GM12878 (cell line): ENCODE measurements at regions not wholly inside any gene's neighbourhood (a gene's known extent, or its start where the extent isn't known, plus 50 kb on each side); places are given as distances from the start of the nearest gene placed in this dataset.
"Not testable (repeated sequence)": the region's sequence is repeated elsewhere in the genome, so short reads cannot be mapped to it uniquely, and the experiment has no call there.

Source experiments
- ATAC-seq: fragments of 200-7000 bp; cut with Tn5 transposase; 3 replicates; pipeline ENCODE4 v1.9.1; 2020; ENCODE audit warnings: mild to moderate bottlenecking, moderate library complexity
- BruUV-seq: library from RNA; stranded (reverse); fragments of 400-500 nt; replicated peaks from 2 replicates; lab custom pipeline; 2021; lab: Mats Ljungman, UMichigan
- CTCF ChIA-PET: fragments of 300-600 bp; sonication (Branson Sonifier 250); formaldehyde crosslinking; extraction: SDS; loops from one replicate; lab custom pipeline; 2021; ENCODE audit warnings: inconsistent platforms; lab: Yijun Ruan, JAX
- POLR2A ChIA-PET: fragments of 350-600 bp; formaldehyde crosslinking; extraction: SDS; loops from one replicate; lab custom pipeline; 2021; ENCODE audit warnings: inconsistent platforms; lab: Charles Lee
- RAD21 ChIA-PET: fragments of 300-600 bp; sonication (Branson Sonifier 250); formaldehyde crosslinking; loops from one replicate; lab custom pipeline; 2023; ENCODE audit warnings: antibody characterized with exemption; ENCODE audit not compliant: unreplicated experiment; lab: Charles Lee
- SMC1A ChIA-PET: fragments of 300-600 bp; sonication (Branson Sonifier 250); formaldehyde crosslinking; loops from one replicate; lab custom pipeline; 2023; ENCODE audit not compliant: unreplicated experiment, uncharacterized antibody; lab: Charles Lee
- DNase-seq: peaks from one replicate; pipeline ENCODE4 v3.0.0-alpha.2; 2011; ENCODE audit warnings: low read depth, low spot score
- FAIRE-seq: peaks from 3 replicates; lab custom pipeline; 2011; peaks lifted over from hg19 to GRCh38; lab: Jason Lieb, UNC
- H2AFZ ChIP-seq: 2 replicates; pipeline ENCODE4 v1.6.0; 2011; ENCODE audit warnings: low read depth, low read length, control low read depth; ENCODE audit not compliant: control insufficient read depth
- H3K27ac ChIP-seq: 2 replicates; pipeline ENCODE4 v1.5.1; 2011; ENCODE audit warnings: control low read depth; ENCODE audit not compliant: control insufficient read depth, insufficient read depth
- H3K27me3 ChIP-seq, 2 experiments: replicated peaks in 1 of 2; 2 replicates each; pipeline versions ENCODE4 v1.6.0 to v1.6.1; 2011; ENCODE audit warnings: low read length in 1 of 2; ENCODE audit not compliant: control insufficient read depth in 2 of 2, insufficient read depth in 2 of 2
- H3K36me3 ChIP-seq, 2 experiments: 2 replicates each; pipeline ENCODE4 v1.5.1; 2011; ENCODE audit warnings: low read length in 1 of 2; ENCODE audit not compliant: control insufficient read depth in 2 of 2, insufficient read depth in 2 of 2
- H3K4me1 ChIP-seq: 2 replicates; pipeline ENCODE4 v1.6.1; 2011; ENCODE audit warnings: mild to moderate bottlenecking, low read length, moderate library complexity, mixed read lengths; ENCODE audit not compliant: control insufficient read depth, insufficient read depth
- H3K4me2 ChIP-seq: 2 replicates; pipeline ENCODE4 v1.6.0; 2011; ENCODE audit warnings: control low read depth; ENCODE audit not compliant: control insufficient read depth, insufficient read depth
- H3K4me3 ChIP-seq: fragments of 200-600 bp; sonication (generic); 2 replicates; pipeline ENCODE4 v1.5.1; 2016
- H3K79me2 ChIP-seq: 2 replicates; pipeline ENCODE4 v1.6.0; 2011; ENCODE audit warnings: low read length; ENCODE audit not compliant: control insufficient read depth, insufficient read depth
- H3K9ac ChIP-seq: 2 replicates; pipeline ENCODE4 v1.8.0; 2011; ENCODE audit warnings: low read length, control low read depth, mixed read lengths; ENCODE audit not compliant: control insufficient read depth, insufficient read depth
- H3K9me3 ChIP-seq: replicated peaks from 3 replicates; pipeline ENCODE4 v1.5.1; 2011; ENCODE audit warnings: mild to moderate bottlenecking, low read length; ENCODE audit not compliant: control insufficient read depth, insufficient read depth
- H4K20me1 ChIP-seq: 2 replicates; pipeline ENCODE4 v1.6.0; 2011; ENCODE audit not compliant: control insufficient read depth, insufficient read depth
- ASH2L ChIP-seq: fragments of 300-600, 200-600 bp; sonication (generic); IDR thresholded peaks from 2 replicates; pipeline ENCODE4 v1.6.1; 2017; ENCODE audit warnings: low read depth, mild to moderate bottlenecking, borderline replicate concordance
- CBX5 ChIP-seq: sonication (generic); IDR thresholded peaks from 2 replicates; pipeline ENCODE4 v1.6.1; 2016; ENCODE audit warnings: low read depth, moderate library complexity, mild to moderate bottlenecking, inconsistent platforms
- ESRRA ChIP-seq: IDR thresholded peaks from 2 replicates; pipeline ENCODE4 v1.6.1; 2012; ENCODE audit warnings: mild to moderate bottlenecking, low read length, improper control_type of control experiment
- FOXM1 ChIP-seq: IDR thresholded peaks from 2 replicates; pipeline ENCODE4 v1.6.1; 2012; ENCODE audit warnings: low read depth, mild to moderate bottlenecking, inconsistent platforms, low read length, moderate library complexity
- HCFC1 ChIP-seq: fragments of 150-350 bp; IDR thresholded peaks from 2 replicates; pipeline ENCODE4 v1.6.1; 2014; ENCODE audit warnings: low read length
- HDAC6 ChIP-seq: fragments of 200-600 bp; sonication (generic); IDR thresholded peaks from one replicate; pipeline ENCODE4 v1.8.0; 2017; ENCODE audit warnings: antibody characterized with exemption; ENCODE audit not compliant: unreplicated experiment
- MEF2A ChIP-seq: IDR thresholded peaks from 2 replicates; pipeline ENCODE4 v1.6.1; 2011; ENCODE audit warnings: low read depth, mild to moderate bottlenecking, low read length, moderate library complexity; ENCODE audit not compliant: insufficient read depth
- MEF2B ChIP-seq: fragments of 450-650 bp; IDR thresholded peaks from 2 replicates; pipeline ENCODE4 v1.6.1; 2018; ENCODE audit warnings: mild to moderate bottlenecking, moderate library complexity; ENCODE audit not compliant: partially characterized antibody, poor library complexity, severe bottlenecking
- MTA2 ChIP-seq: fragments of 450-650 bp; IDR thresholded peaks from 2 replicates; pipeline ENCODE4 v1.6.1; 2016; ENCODE audit warnings: low read depth, mild to moderate bottlenecking, moderate library complexity
- NFYA ChIP-seq: IDR thresholded peaks from 2 replicates; pipeline ENCODE4 v1.6.1; 2011; ENCODE audit warnings: low read depth, mild to moderate bottlenecking, low read length, improper control_type of control experiment, borderline replicate concordance
- NFYB ChIP-seq: IDR thresholded peaks from 2 replicates; pipeline ENCODE4 v1.6.1; 2011; ENCODE audit warnings: low read depth, mild to moderate bottlenecking, low read length, improper control_type of control experiment, moderate library complexity; ENCODE audit not compliant: insufficient read depth
- NRF1 ChIP-seq: conservative IDR thresholded peaks from 2 replicates; pipeline ENCODE4 v1.6.1; 2011; ENCODE audit warnings: mild to moderate bottlenecking, low read depth, low read length, improper control_type of control experiment
- PAX5 ChIP-seq: IDR thresholded peaks from 2 replicates; pipeline ENCODE4 v1.6.1; 2011; ENCODE audit warnings: low read depth, low read length, borderline replicate concordance
- SREBF2 ChIP-seq: IDR thresholded peaks from 2 replicates; pipeline ENCODE4 v1.6.1; 2012; ENCODE audit warnings: mild to moderate bottlenecking, low read length
- SUZ12 ChIP-seq: fragments of 200-600 bp; sonication (generic); IDR thresholded peaks from one replicate; pipeline ENCODE4 v1.6.1; 2018; ENCODE audit warnings: antibody characterized with exemption, mild to moderate bottlenecking; ENCODE audit not compliant: unreplicated experiment
- WGBS: methylation state at CpG from one replicate; pipeline ENCODE4 v1.1.6; 2016; ENCODE audit warnings: low lambda C conversion rate; ENCODE audit not compliant: insufficient replicate concordance, insufficient coverage; ENCODE audit errors: missing lambda C conversion rate; 5-methylcytosine and 5-hydroxymethylcytosine counted together
- in situ Hi-C: fragments of 300-500 bp; cut with MboI; formaldehyde crosslinking; loops from 9 replicates; pipeline ENCODE4 v1.14.3; 2018; ENCODE audit warnings: mixed read lengths
- intact Hi-C: fragments of 100-400 bp; cut with micrococcal nuclease; formaldehyde crosslinking; loops from one replicate; pipeline ENCODE4 v1.14.2; 2022; ENCODE audit not compliant: unreplicated experiment
- TF ChIP-seq, protein P1 (sequence below): fragments of 150-350 bp; IDR thresholded peaks from 2 replicates; pipeline ENCODE4 v1.6.1; 2016; ENCODE audit warnings: low read depth, low read length
- TF ChIP-seq, protein P2 (sequence below): IDR thresholded peaks from 2 replicates; pipeline ENCODE4 v1.6.1; 2012; ENCODE audit warnings: low read length, inconsistent platforms

DNA sequence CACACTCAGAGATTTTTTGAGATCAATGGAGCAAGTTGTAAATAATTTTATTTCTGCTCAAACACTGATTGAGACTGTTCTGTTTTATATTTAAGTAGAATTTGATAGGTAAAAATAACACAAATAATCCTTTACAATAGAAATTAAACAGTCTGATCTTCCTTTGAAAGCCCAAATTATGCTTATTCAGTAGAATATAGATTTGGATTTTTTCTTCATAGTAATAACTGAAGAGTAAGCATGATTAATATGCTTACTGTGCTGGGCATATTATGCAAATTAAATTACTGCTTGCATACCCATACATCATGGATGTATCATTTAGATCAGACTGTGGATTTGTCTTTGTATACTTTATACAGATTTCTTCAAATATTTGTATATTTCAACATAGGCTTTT is 121.4 kb downstream of the LEPR start:
- no TSS peak for BruUV-seq
- H3K4me3 ChIP-seq = no peak overlapping the region
- no peak for ATAC-seq
- H3K4me2 ChIP-seq = no peak overlapping the region
- intact Hi-C loops (no loop called here), in situ Hi-C loops (no loop called here)
- H3K9ac ChIP-seq = no peak overlapping the region
- H3K9me3 ChIP-seq = no peaks in the 10 kb centered on the region
- H3K4me1 ChIP-seq = no peaks in the 10 kb centered on the region
- H4K20me1 ChIP-seq = no peaks in the 10 kb centered on the region
- SMC1A ChIA-PET = no interaction called here
- no peak for FAIRE-seq
- no peaks in the 10 kb centered on the region for H3K27me3 ChIP-seq
- no peaks in the 10 kb centered on the region for H3K79me2 ChIP-seq
- no peaks in the 10 kb centered on the region for H3K36me3 ChIP-seq
- no peak for DNase-seq
- TF ChIP-seq, protein P1, sequence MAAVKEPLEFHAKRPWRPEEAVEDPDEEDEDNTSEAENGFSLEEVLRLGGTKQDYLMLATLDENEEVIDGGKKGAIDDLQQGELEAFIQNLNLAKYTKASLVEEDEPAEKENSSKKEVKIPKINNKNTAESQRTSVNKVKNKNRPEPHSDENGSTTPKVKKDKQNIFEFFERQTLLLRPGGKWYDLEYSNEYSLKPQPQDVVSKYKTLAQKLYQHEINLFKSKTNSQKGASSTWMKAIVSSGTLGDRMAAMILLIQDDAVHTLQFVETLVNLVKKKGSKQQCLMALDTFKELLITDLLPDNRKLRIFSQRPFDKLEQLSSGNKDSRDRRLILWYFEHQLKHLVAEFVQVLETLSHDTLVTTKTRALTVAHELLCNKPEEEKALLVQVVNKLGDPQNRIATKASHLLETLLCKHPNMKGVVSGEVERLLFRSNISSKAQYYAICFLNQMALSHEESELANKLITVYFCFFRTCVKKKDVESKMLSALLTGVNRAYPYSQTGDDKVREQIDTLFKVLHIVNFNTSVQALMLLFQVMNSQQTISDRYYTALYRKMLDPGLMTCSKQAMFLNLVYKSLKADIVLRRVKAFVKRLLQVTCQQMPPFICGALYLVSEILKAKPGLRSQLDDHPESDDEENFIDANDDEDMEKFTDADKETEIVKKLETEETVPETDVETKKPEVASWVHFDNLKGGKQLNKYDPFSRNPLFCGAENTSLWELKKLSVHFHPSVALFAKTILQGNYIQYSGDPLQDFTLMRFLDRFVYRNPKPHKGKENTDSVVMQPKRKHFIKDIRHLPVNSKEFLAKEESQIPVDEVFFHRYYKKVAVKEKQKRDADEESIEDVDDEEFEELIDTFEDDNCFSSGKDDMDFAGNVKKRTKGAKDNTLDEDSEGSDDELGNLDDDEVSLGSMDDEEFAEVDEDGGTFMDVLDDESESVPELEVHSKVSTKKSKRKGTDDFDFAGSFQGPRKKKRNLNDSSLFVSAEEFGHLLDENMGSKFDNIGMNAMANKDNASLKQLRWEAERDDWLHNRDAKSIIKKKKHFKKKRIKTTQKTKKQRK = no peak
- TF ChIP-seq, protein P2, sequence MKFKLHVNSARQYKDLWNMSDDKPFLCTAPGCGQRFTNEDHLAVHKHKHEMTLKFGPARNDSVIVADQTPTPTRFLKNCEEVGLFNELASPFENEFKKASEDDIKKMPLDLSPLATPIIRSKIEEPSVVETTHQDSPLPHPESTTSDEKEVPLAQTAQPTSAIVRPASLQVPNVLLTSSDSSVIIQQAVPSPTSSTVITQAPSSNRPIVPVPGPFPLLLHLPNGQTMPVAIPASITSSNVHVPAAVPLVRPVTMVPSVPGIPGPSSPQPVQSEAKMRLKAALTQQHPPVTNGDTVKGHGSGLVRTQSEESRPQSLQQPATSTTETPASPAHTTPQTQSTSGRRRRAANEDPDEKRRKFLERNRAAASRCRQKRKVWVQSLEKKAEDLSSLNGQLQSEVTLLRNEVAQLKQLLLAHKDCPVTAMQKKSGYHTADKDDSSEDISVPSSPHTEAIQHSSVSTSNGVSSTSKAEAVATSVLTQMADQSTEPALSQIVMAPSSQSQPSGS = no peak
- TF ChIP-seq MEF2A (no peak), NFYB (no peak), NFYA (no peak), MTA2 (no peak), NRF1 (no peak), PAX5 (no peak), SREBF2 (no peak), HDAC6 (no peak), HCFC1 (no peak), ASH2L (no peak), FOXM1 (no peak), MEF2B (no peak), SUZ12 (no peak), ESRRA (no peak), CBX5 (no peak)
- H3K27ac ChIP-seq = no peak overlapping the region
- no peak overlapping the region for H2AFZ ChIP-seq
- POLR2A ChIA-PET = no interaction called here
- CTCF ChIA-PET = no interaction called here
- RAD21 ChIA-PET = no interaction called here

DNA sequence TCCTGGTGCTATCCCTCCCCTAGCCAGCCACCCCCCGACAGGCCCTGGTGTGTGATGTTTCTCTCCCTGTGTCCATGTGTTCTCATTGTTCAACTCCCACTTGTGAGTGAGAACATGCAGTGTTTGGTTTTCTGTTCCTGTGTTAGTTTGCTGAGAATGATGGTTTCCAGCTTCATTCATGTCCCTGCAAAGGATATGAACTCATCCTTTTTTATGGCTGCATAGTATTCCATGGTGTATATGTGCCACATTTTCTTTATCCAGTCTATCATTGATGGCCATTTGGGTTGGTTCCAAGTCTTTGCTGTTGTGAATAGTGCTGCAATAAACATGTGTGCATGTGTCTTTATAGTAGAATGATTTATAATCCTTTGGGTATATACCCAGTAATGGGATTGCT is 122.1 kb downstream of the LEPR start:
- H3K9me3 ChIP-seq, H3K9ac ChIP-seq, DNase-seq, H3K27me3 ChIP-seq, H3K4me1 ChIP-seq, SMC1A ChIA-PET, H3K79me2 ChIP-seq, intact Hi-C loops, POLR2A ChIA-PET, H3K27ac ChIP-seq, H3K4me2 ChIP-seq, ATAC-seq, H3K36me3 ChIP-seq, FAIRE-seq, BruUV-seq, in situ Hi-C loops, RAD21 ChIA-PET, H2AFZ ChIP-seq, CTCF ChIA-PET, H3K4me3 ChIP-seq, H4K20me1 ChIP-seq: not testable (repeated sequence)
- 44% methylated on average over 1 of the region's 1 CpG for WGBS
